Loucy (cell line): ENCODE measurements at regions not wholly inside any gene's neighbourhood (a gene's known extent, or its start where the extent isn't known, plus 50 kb on each side); places are given as distances from the start of the nearest gene placed in this dataset.

Experiments used
- CTCF ChIP-seq: fragments of 200-600 bp; sonication (generic); conservative IDR thresholded peaks from 2 replicates; pipeline ENCODE4 v1.5.1; 2014; ENCODE audit warnings: mild to moderate bottlenecking, antibody characterized with exemption, low read length
- EZH2phosphoT487 ChIP-seq: fragments of 200-600 bp; IDR thresholded peaks from 2 replicates; pipeline ENCODE4 v1.6.1; 2018; ENCODE audit warnings: antibody characterized with exemption, mild to moderate bottlenecking, moderate library complexity, borderline replicate concordance

GRCh38 chr2:199684832-199685231 lies 166.2 kb downstream of the FTCDNL1 start:
- no peak for TF ChIP-seq CTCF
- no peak for TF ChIP-seq EZH2phosphoT487
